NOMO-1 treated with DMSO at 0.1 percent for 48 hours (cell line): ENCODE measurements at regions not wholly inside any gene's neighbourhood (a gene's known extent, or its start where the extent isn't known, plus 50 kb on each side); places are given as distances from the start of the nearest gene placed in this dataset.
"Not testable (repeated sequence)": the region's sequence is repeated elsewhere in the genome, so short reads cannot be mapped to it uniquely, and the experiment has no call there.

Source experiments
- DNase-seq: peaks from one replicate; lab custom pipeline; 2025; ENCODE audit not compliant: unreplicated experiment; lab: John Stamatoyannopoulos, UW

DNA sequence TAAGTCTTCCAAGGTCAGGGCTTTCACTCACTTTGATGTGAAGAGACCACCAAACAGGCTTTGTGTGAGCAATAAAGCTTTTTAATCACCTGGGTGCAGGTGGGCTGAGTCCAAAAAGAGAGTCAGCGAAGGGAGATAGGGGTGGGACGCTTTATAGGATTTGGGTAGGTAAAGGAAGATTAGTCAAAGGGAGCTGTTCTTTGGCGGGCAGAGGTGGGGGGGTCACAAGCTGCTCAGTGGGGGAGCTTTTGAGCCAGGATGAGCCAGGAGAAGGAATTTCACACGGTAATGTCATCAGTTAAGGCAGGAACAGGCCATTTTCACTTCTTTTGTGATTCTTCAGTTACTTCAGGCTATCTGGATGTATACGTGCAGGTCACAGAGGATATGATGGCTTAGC is 553.8 kb downstream of the ADGRL2 start:
- not testable (repeated sequence) for DNase-seq

DNA sequence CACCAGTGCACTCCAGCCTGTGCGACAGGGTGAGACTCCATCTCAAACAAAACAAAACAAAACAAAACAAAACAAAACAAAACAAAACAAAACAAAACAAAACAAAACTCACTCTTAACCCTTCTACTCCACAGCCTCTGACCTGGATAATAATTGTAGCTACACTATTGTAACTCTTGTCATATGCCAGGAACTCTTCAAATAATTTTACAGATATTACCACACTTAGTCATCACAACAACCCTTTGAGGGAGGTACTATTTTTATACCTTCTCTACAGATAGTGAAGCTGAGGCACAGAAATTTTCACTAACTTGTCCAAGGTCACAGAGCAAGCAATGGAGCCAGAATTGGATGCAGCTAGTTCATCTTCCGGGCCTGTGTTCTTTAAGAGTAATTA is 547.8 kb downstream of the ADGRL2 start:
- no peak for DNase-seq

DNA sequence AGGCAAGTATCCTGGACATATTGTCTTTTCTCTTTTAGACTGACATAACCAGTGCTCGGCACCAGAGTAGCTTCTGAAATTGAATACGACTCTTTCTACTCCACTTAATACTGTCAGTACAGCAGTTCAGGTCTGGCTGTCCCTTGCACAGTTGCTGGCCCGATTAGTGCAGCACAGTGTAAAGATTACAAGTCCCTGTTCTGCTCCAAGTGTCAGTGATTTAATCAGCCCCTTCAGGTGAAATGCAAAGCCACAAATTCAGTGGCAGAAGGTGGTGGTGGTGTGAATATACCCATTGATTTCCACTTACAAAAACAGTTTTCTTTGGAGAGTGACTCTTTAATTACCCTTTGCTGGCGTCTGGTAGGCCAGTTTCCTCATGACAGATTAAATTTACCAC is 545.4 kb downstream of the ADGRL2 start:
- no peak for DNase-seq

DNA sequence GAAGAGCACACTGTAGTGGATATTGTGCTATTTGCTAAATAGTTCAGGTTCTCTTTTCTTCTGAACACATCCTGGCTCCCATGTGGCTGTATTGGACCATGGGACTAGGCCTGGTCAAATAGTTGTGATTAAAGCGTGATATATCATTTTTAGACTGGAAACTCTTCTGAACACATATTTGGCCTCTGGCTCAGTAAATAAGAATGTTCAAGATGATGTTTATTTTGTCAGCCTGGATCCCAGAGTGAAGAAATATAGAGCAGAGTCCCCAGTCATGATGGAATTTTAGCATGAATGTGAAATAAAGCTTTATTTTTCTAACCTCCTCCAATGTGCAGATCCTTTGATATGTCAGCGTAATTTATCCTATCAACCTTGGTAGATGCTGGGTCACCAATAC is 542.6 kb downstream of the ADGRL2 start:
- no peak for DNase-seq

DNA sequence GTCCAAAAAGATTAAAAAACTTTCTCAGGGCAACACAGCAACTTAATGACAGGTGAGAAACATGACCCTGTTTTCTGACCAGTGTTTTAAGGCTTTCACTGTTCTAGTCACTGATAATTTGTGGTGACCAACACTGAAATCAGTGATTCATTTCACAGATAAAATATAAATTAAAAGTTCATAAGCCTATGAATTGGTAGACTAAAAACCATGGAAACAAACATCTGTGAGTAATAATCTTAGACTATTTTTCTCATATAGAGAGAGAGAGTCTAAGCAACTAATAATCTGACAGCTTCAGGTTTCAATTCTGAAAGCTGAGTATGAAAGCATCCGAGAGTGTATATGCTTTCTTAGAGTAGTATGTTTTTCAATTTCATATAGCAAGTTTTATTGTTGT is 536.9 kb downstream of the ADGRL2 start:
- no peak for DNase-seq

DNA sequence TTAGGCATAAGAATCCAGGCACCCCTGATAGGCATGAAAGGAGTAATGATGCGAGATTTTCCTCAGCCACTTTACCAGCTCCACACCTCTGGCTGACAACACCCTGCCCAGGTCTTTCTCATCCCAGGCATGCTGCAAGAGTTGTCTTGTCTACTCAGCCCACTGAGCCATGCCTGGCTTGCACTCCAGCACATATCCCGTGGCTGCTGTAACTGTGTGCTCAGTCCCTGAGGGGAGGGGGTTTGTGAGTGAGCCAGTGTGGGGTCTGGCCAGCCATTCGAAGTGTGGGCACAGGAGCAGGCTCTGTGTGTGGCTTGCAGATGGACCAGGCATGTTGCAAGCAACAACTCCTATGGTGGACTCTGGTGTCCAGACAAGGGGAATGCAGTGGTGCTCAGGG is 529.6 kb downstream of the ADGRL2 start:
- no peak for DNase-seq

DNA sequence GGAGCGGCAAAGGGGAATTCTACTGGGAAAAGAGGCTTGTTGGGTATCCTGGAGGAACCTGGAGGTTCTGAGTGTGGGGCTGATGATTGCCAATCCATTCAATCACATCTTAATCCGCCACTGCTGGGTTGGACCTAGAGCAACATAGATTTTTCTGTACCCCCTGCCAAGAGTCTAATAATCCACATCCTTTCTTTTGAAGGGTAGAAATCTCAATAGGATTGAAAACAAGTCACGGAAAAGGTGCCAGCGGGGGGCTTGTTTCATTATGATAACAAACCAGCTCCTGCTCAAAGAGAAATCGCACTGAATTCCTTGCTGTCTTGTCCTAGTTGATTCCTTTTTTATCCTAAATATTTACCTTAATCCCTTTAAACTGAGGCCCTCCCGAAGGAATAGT is 528.5 kb downstream of the ADGRL2 start:
- DNase-seq = no peak

DNA sequence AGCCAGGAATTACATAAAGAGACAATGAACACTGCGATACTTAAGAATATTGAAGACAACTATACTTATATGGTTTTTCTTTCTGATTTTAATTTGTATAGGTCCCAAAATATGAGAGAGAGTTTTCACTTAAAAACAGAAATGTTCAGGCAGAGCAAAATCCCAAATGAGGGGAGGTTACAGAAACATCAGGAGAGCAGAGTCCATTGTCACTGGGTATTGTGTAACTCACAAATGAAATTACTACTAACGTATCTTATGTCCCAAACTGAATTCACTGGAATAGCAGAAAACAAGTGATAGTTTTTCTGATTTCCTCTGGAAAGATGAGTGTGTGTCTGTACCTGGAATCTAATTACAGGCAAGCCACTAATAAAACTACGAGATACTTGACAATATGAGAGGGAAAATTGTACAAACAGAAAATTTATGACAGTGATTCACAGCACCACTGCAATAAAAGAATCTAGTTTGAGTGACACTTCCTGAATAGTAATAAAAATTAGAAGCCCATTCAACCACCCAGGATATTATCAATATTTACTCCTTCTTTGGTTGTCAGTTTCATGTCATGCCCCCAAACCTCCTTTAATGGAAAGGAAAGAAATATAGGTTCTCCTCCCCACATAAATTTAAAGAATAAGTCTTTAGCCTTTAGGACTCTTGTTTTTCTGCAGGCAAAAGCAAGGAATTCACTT is 522.6 kb downstream of the ADGRL2 start:
- DNase-seq = no peak

DNA sequence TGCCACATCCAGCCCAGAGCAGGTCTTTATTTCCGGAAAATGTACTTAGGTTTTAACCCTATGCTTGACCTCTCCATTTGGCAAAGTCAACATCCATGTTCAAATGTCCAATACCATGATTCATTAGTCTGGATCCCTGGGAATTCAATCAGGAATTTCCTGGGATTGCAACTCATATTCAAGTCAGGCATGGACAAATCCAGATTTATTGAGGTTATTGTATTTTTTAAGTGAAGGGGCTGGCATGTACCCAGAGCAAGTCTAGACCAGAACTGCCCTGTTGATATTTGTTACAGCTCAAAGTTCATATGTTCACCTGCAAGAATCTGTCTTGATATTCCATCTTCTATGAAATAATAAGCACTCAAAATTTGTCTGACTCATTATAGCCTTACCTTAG is 521.1 kb downstream of the ADGRL2 start:
- DNase-seq = no peak

DNA sequence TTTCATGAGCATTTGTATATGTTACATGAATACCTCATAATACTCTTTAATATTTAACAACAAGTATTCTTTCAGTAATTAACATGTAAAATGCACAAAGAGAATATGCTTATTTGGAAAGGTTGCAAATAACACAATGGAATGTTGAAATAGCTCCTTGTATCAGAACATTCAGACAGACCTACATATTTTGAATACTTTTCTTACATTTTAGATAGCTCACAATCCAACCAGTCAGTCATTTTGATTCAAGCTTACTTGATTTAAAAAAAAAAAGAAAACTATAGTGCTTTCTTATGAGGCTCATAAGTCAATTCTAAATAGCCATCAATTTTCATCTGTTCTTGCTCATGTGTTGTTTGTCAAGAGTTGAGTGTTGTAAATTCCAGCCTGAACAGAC is 518.8 kb downstream of the ADGRL2 start:
- DNase-seq = no peak

DNA sequence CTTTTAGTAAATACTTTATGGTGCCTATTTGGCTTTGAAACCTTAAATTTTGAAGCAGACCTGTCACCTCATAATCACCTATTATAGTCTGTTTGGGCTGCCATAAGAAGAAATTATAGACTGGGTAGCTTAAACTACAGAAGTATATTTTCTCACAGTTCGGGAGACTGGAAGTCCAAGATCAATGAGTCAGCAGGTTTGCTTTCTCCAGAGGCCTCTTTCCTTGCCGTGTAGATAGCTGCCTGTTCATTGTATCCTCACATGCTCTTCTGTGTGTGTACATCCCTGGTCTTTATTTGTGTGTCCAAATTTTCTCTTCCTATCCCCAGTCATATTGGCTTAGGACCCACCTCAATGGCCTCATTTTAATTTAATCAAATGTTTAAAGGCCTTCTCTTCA is 518.2 kb downstream of the ADGRL2 start:
- no peak for DNase-seq

DNA sequence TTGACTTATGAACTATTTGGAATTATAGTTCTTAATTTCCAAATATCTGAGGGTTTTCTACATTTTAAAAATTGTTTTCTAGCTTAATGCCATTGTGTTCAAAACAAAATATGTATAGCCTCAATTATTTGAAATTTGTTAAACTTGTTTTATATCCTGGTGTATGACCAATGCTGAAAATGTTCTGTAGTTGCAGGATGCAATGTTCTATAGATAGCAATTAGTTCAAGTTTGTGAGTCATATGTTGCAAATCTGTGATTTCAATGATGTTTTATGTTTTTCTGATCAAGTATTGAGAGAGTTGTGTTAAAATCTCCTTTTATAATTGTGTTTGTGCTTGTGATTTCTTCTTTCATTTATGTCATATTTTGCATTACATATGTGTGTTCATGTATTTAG is 517.5 kb downstream of the ADGRL2 start:
- DNase-seq = no peak

DNA sequence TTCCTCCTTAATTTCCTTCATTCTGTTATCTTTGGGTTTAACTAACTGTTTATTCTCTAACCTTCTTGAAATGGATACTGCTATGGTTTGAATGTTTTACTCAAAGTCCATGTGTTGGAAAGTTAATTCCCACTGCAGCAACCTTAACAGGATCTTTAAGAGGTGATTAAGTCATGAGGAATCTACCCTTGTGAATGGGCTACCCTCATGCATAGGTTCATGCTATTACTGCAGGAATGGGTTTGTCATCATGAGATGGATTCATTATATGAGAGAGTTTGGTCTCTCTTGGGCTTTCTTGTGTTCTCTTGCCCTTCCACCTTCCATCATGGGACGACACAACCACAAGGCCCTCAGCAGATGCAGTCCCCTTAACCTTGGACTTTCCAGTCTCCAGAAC is 516.9 kb downstream of the ADGRL2 start:
- no peak for DNase-seq

DNA sequence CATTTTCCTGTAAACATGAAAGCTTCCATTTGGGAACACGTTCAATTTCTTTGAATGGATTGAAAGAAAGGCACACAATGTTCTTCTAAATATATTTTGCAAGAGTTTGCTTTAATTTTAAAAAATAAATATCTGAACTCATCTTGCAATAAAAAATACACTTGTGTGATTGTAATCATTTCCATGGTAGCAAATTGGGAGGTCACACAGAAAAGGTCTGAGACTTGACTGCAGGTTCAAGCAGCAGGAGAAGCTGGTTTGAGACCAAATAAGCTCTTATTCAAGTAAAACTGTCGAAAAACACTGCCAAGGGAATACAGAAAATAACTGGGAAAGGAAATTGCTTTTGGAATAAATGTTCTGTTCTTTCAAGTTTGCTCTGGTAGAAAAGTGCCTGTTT is 498.9 kb downstream of the ADGRL2 start:
- DNase-seq = no peak

DNA sequence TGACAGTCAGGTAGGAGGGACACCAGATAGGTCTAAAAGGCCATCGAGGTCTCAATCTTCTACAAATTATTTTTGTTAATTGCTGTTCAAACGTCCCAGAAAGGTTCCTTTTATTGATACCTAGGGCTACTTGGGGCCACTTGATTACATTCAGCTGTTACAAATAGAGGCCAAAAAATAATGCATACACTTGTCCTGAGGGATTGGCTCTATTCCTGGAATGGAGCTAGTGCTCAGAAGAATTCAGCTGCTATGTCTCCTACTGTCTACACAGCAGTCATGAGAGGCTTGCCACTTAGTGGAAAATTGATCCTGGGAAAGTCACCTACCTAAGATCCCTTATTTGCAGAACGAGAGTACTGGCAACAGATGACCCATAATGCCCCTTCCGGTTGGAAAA is 498.3 kb downstream of the ADGRL2 start:
- DNase-seq = no peak

DNA sequence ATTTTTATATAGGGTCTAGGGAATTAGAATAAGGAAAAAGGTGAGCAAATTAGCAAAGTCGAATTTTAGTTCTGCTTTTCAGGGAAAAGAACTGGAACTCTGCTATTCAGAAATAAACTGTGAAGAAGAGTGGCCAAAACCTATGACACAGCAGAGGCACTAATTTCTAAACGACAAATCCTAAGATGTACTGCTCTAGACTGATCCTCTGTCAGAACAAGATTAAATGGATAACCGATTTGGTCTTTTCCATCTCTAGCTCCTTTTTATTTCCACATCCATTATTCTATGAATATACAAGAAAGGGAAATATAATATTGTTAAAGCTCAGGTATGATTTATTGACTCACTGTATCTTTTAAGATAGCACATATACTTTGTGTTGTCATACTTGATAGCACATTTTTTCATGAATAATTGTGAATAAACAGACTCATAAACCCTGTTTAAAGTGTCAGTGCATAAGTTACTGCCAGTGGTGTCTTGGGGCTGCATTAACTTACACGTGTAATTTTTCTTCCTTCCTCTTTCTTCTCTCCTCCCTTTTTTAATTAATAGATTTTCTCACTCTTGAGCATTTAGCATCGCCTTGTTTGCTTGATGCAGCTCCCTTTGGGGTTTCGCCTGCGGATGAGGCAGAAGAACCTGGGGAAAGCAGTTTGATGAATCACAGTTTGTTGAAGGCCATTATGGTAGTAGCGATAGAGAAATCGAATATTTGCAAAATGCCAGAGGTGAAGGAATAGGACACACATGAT is 496.6 kb downstream of the ADGRL2 start:
- DNase-seq = no peak

DNA sequence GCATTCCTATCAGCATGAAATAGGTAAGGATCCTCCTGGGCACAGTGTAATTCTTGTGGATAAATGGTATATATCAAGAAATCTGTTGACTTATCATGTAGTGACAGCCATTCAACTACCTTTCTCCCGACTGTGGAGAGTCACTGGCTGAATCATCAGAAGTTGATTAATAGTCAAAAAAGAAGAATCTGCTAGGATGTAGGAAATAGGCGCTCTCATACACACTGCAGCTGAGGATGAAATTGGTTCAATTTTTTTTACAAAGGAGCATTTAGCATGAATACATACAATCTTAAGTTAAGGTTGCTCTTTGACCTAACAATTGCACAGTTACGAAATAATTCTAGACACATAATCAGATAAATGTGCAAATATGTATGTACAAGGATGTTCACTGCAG is 486.8 kb downstream of the ADGRL2 start:
- no peak for DNase-seq

DNA sequence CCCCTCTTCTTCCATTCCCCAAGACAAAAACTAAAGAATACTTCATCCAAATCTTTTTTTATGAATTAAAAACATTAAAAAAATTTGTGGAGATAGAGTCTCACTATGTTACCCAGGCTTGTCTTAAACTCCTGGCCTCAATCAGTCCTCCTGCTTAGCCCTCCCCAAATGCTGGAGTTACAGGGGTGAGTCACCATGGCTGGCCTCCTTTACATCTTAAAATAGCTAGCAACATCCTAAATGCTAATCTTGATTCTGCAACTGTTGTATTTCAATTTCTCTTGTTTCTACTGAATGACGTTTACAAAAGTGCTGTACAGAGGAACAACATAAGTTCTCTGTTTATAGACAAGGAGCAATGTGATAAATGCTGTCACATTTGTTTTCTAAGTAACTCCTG is 483.5 kb downstream of the ADGRL2 start:
- peak; percentile 41 for DNase-seq

DNA sequence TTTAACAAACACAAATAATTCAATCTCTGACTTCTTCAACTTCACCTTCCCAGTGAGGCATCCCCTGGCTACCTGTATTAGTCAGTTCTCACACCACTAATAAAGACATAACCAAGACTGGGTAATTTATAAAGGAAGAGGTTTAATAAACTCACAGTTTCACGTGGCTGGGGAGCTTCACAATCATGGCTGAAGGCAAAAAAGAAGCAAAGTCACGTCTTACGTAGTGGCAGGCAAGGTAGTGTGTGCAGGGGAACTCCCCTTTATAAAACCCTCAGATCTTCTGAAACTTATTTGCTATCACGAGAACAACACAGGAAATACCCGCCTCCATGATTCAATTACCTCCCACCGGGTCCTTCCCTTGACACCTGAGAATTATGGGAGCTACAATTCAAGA is 478.5 kb downstream of the ADGRL2 start:
- no peak for DNase-seq

DNA sequence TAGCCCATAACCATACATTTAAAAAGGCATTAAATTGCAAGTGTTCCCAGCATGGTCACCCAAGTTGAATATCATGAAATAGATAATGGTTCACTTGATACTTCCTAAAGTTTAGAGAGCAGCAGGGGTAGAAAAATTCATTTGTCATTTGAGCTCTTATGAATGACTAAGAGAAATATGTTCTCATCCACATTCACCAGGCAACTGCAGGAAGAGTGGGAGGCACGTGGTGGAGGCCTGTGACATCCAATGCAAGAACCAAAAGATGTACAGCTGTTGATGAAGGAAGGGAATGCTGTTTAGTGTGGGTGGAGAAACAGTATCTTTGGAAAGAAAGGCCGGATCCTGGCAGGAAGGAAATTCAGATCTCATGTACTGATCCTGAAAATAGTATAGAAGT is 473.1 kb downstream of the ADGRL2 start:
- DNase-seq = no peak

DNA sequence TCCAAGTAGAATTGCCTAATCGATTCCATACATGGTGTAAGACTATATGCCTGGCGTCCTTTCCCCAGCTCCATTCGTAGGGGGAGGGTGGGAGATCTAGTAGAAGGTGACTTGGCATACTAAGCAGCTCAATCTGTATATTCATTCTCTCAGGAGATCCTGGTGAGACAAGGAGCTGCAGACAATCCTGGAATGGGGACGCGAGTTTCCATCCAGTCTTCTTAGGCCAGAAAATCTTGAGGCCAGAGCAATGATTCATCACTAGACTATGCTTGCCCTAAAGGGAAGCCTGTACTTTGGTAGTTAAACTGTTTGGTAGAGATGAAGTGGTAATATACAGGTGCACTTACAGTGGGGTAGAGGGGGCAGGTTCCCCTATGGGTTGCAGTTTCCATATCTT is 468.7 kb downstream of the ADGRL2 start:
- DNase-seq = no peak

DNA sequence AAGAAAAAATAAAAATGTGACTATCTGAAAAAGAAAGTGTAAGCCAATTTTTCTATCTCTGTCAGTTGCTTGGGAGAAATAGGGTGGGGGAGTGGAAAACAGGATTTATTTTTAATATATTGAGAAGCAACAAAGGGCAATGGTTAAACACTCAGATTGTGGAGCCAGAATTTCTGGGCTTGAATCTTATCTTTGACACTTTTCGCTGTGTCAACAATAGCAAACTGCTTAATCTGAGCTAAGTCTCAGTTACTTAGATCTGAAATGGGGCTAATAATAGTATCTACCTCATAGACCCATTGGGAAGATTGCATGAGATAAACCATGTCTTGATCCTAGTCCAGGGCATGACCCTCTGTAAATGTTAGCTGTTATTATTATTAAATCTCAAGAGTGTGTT is 468.1 kb downstream of the ADGRL2 start:
- DNase-seq = no peak

DNA sequence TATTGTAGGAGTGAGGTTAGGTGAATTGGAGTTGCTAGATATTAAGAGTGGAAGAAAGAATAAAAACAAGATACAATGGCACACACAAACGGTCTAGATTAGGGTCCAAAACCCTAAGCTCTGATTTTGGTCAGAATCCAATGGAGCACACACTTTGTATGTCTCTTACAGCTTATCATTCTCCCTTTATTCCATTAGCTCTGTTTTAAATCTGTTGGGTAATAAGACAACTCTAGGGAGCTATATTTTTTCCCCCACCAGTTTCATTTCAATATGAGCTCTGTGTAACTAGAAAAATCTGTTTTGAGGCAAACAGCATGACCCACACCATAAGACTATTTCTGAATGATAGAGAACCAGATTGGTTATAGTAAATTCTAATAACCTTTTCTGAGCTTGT is 465.6 kb downstream of the ADGRL2 start:
- DNase-seq = no peak
